HG03432 (cell line): ENCODE measurements at regions not wholly inside any gene's neighbourhood (a gene's known extent, or its start where the extent isn't known, plus 50 kb on each side); places are given as distances from the start of the nearest gene placed in this dataset.

ENCODE experiments used
- ATAC-seq: cut with Tn5 transposase; IDR thresholded peaks from one replicate; pipeline ENCODE4 v1.9.1; 2021; ENCODE audit warnings: mild to moderate bottlenecking, moderate library complexity; ENCODE audit not compliant: unreplicated experiment

DNA sequence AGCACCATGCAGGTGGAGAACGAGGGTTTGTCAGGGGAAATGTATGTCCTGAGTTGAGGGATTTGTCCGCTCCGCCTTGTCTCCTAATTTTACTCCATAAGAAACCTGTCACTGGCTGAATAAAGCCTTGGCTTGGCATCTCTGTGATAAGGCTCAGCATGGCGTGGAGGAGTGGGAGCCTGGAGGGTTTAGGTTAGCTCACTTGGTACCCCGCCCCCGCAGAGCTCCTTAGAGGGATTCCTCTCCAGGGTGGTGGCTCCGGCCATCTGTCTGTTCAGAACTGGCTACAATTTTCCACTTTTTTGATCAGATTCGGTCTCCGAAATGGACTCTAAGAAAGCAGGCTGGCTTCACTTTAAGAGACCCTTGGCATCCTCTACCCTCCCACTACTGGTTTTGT is 192.2 kb upstream of the SYNDIG1 start:
- ATAC-seq: no peak

DNA sequence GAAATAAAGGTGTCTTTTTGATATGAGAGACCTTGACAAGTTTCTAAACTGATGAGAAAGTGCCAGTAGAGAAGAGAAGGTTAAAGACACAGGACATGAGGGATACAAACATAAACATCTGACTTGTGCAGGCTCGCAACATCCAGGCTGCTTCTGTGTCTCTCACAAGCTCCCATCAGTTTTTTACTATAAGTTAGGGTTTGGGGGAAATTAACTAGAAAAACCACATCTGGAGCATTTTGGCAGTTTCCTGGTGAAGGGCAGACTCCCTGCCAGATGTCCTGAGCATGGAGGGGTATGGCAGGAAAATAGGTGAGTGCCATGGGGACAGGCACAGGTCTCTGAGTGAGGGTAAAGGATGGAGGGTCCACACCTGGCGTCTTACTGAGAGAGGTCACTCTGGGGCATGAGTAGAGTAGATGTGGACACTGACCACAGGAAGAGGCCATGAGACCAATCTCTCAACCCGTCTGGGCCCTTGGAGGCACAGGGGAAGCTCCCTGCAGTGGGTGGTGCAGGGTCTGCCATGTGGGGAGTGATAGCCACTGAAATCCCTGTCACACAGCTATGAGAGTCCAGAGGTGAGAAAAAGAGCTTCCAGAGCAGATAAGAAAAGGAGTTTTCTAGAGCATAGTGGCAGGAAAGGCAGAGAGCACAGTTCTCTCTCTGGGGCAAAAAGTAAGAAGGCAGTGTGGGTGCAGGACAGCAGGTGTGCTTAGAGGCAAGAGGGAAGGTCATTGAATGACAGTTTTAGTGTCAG is 193.3 kb upstream of the SYNDIG1 start:
- no peak for ATAC-seq

DNA sequence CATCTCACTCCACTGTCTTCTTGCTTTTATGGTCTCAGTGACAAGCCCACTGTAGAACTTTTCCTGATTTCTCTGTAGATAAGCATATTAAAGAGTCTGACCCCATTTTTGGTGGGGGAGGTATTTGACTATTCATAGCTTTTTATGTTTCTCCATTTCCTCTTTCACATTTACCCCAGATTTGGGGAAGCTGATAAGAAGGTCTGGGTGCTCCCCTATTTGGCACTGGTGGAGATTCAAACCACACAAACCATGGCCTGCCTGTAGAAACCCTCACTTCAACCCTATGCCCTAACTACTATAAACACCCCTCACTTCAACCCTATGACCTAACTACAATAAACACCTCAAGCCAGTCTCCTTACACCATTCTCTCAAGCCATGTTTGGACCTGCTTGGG is 196.2 kb upstream of the SYNDIG1 start:
- ATAC-seq: no peak

DNA sequence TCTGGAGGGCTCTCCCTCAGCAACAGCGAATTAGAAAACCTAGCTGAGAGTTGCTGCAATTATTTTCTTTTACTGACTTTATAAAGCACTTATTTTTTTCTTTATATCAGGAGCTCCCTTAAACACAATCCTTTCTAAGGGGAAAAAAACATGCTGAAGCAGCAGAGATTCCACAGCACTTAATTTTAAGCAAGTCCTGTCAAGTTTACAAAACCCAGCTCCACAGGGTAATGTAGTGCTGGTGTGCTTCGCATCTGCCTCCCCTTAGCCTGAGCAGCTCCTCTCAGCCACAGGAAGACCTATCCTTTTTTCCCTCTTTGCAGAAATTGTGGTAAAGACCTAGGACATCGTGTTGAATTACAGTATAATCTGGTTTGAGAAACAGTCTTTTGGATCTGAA is 208.1 kb upstream of the SYNDIG1 start:
- ATAC-seq: no peak

DNA sequence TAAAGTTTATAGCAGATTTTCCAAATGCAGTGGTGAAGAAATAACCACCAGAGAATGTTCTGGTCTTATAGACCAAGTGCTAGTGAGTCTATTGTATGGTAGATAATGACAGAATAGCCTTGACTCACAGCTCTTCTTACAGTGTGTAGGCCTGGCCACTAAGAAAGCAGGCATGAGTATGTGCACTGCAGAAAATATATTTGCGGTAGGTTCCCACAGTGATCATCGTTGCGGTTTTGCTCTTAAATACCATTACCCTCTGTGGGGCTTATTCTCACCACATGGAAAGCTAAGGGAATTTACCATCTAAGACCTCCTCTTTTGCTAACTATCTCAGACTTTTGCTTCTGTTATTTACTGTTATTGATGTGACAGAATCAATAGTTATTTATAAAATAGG is 212.3 kb upstream of the SYNDIG1 start:
- no peak for ATAC-seq

DNA sequence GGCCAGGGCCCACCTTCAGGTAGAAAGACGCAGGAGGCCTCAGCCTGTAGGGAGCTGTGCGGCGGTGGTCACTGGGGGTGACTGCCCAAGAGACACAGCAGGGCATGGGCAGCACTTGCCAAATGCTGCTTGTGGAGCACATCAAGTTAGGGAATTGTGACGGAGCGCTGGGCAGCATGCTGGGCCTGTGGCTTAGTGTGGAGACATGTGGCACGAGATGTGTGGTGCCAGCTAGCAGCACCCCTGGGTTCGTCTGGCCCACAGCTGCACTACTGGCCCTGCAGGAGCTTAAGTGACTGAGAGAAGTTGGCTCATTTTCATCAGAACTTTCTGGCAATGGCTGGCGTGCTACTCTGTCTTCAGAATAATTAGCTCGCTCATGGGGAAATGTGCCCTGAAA is 213.1 kb upstream of the SYNDIG1 start:
- no peak for ATAC-seq

DNA sequence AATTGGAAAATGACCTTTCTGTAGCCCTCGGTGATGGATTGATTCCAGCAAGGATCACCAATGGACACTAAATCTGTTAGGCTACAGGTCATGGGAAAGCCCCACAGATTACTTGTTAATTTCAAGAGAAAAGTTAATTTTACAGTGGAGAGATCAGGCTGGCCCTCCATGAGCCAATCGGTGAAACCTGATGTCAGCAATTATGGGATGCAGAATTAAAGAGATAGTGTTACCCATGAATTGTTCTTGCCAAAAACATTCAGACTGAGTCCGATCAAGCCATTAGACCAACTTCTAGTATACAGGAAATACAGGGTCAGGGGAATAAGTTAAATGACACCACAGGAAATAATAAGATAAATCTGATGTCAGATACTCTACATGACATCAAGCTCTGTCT is 214.9 kb upstream of the SYNDIG1 start:
- ATAC-seq: no peak

DNA sequence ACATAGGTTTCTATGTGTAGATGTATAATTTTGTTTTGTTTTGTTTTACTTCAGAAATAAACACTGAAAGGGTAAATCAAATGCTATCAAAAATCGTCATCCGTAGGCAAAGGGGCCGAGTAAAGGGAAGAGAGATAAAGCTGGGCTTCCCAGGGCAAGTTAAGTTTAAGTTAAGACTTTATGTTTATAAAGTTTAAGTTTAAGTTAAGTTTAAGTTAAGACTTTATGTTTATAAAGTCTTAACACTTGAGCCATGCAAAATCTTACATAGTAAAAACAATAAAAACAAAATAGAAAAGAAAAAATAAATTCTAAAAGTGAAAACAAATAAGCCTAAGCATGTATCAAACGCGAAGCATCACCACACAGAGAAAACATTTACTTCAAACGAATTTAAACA is 216.1 kb upstream of the SYNDIG1 start:
- no peak for ATAC-seq

DNA sequence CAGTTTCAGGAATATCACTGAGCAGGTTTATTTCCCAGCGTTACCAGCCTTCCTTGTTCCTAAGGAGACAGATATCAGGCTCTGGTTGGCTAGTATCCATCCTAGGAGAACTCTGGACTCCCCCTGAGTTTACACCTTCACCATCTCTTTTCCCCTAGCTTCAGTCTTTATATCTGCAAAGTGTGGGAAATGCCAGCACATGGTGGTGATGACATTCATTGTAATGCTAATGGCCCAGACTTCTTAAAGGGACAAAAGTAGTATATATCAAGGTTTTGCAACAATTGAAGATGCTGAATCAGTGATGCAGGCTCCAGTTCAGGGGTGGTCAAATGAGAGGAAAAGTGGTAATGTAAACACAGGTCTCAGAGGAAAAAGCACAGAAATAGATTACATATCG is 224.3 kb upstream of the SYNDIG1 start:
- ATAC-seq: no peak

DNA sequence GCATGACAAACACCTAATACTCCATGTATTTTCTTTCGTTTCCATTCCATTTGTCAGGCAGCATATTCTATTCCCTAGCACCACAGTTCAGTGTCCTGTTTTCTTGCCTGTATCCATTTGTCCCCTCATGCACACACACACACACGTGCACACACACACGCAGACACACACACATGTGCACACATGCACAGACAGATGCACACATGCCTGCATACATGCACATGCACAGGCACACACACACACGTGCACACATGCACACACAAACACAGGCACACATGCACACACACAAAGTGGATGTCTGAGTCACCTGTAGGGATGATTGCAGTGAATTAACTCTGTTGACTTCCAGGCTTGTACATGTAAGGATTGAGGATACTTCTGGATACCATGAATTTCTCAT is 226.7 kb upstream of the SYNDIG1 start:
- ATAC-seq: no peak

DNA sequence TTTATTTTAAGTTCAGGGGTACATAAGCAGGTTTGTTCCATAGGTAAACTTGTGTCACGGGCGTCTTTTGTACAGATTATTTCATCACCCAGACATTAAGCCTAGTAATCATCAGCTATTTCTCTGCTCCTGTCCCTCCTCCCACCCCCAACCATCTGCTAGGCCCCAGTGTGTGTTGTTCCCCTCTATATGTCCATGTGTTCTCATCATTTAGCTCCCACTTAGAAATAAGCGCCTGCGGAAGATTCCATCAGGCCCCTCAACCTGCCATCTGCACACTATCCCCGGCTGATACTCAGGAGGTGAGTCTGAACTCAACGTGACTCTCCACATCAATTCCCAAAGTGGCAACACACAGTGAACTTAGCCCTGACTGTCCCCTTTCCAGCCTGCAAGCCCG is 228.0 kb upstream of the SYNDIG1 start:
- no peak for ATAC-seq

DNA sequence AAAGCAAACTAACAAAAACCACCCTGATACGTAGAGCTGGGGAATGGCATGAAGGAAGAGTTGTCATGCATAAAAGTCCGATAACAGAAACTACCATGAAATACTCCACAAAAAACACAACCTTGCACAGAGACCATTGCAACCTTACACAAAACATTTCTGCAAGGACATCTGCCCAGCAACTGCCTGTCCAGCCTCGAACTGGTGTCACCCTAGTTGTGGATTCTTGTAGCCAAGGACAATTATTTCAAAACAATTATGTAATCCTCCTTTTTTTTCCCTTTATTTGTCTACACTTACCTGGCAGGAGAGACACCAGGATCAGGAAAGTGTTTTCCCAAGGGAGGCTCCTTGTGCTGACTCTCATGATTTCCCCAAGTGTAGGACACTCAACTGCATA is 232.5 kb upstream of the SYNDIG1 start:
- ATAC-seq: no peak

DNA sequence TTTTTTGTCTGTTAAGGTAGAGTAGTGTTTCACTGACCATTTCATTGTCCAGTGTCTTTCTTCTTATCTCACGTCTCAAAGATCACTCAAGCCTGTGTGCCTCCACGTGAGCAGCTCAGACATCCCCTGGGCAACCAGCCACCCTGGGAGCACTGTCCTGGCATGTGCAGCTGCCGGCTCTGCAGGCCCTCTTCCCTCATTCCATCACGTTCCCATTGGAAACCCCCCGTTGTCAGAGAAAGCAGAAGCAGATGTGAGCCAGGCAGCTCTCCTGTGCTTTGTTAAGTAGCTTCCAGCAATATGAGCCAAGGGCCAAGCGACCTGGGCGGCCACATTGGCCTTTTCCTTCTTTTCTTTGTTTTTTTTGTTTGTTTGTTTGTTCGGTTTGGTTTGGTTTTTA is 233.2 kb upstream of the SYNDIG1 start:
- ATAC-seq: no peak

DNA sequence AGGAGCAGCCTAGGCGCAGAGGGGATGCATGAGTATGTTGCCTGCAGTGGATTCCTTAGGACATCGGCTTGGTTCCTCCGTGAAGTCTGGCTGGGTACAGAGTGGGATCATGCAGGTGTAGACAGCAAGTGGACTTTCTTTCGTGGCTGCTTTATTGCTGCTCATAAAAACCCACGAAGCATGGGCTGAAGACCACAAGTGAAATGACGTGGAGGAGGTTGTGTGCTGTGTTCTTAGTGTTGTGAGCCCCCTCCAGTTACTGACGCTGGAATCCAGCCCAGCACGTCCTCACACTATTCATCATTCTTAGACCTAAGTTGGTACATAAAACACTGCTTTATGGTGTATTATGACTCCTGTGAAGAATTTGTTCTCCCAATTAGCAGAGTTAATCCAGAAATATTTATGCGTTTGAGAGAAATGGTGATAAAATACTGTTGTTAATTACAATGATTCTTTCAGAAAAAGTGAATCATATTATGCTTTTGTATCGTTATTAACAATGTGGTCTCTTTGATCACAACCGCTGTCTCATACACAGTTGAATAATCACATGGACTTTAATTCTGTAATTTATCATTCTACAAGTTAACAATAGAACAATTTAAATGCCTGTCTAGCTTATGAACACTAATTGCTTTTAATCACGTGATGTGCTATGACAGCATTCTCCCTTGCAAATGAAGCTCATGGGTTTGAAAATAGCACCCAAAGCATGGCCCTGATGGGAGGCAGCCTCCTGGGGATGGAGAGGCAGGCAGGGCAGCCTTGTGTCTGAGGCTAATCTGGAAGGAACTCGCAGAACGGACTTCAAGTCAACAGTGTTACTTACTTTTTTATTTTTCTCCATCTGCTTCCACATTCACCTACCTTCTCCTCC is 233.9 kb upstream of the SYNDIG1 start:
- ATAC-seq: no peak

DNA sequence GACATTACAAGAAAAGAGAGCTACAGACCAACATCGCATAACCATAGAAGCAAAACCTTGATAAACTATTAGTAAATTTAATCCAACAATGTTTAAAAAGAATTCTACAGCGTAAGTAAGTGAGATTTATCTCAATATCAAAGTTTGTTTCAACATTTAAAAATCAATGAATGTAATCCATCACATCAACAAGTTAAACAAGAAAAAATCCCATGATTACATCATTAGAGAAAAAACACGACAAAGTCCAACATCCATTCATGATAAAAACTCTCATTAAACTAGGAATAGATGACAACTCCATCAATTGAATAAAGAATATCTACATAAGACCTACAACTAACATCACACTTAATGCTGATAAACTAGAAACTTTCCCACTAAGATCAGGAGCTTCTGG is 239.0 kb upstream of the GGTLC1 start:
- no peak for ATAC-seq

DNA sequence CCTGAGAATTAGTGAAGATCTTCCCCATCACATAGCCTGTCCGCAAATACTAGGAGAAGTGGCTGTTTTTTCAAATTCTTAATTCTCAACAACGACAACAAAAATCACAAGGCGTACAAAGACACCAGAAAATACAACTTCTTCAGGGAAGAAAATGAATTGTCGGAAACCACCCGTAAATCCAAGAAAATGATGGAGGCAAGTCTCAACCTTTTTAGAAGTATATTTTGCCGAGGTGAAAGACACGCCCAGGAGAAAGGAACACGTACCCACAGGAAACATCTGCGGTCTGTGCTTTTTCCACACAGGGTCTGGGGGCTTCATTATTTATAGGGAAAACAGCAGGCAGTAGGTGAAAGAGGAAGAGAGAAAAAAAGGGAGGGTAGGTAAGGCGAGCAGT is 223.9 kb upstream of the GGTLC1 start:
- no peak for ATAC-seq

DNA sequence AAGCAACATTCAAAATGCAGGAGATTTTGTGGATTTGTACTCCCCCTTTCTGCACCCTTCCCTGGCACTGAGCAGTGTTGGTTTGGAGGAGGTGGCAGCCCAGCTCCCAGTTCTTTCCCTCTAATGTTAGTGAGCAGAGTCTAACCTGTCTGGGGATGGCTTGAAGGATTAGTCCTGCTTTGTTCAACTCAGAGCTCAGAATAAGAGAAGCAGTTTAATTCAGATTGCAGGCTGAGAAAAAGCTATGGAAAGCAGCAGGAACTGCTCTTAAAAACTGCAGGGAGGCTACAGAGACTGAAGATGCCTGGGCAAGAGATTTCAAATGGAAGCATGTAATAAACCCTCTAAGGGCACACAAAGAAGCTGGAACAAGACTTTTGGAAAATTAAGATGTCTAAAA is 223.4 kb upstream of the GGTLC1 start:
- ATAC-seq: no peak

DNA sequence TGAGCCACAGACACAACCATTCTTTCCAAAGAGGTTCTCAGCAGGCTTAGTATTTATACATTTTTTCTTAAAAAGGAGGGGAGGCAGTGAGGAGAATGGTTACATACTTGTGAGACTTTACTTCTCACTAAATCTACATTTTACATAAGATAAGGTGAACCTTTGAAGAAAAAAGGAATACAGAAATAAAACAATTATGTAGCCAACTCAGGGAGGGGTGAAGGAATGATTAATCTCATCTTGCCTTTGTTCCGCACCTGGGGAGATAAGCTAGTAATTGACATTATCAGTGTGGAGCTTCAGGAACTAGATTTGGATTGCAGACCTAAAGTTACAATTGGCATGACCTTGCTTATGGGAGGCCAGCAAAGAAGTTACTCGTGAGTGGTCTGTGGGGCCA is 221.8 kb upstream of the GGTLC1 start:
- no peak for ATAC-seq

DNA sequence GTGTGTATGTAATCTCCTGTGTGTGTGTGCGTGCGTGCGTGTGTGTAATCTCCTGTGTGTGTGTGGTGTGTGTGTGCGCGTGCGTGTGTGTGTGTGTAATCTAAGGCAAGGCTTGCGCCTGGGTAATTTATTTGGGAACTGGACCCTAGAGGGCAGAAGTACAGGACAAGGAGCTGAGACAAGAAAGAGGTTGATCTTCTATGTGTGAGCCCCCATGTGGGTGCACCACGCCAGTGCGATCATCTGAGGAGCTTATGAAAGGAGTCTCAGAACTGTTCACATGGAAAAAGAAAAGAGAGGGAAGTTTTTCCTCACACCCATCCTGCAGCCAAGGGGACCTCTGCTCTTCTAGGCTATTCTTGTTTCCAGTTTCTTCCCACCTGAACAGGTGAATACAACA is 220.1 kb upstream of the GGTLC1 start:
- no peak for ATAC-seq

DNA sequence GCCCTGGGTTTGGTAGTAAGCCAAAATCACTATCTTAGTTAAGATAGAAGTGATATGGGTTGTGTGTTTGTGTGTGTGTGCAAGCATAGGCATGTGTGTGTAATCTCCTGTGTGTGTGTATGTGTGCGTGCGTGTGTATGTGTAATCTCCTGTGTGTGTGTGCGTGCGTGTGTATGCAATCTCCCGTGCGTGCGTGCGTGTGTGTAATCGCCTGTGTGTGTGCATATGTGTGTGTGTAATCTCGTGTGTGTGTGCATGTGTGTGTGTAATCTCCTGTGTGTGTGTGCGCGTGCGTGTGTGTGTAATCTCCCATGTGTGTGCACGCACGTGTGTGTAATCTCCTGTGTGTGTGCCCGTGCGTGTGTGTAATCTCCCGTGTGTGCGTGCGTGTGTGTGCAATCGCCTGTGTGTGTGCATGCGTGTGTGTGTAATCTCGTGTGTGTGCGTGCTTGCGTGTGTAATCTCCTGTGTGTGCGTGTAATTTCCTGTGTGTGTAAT is 219.3 kb upstream of the GGTLC1 start:
- ATAC-seq: no peak

DNA sequence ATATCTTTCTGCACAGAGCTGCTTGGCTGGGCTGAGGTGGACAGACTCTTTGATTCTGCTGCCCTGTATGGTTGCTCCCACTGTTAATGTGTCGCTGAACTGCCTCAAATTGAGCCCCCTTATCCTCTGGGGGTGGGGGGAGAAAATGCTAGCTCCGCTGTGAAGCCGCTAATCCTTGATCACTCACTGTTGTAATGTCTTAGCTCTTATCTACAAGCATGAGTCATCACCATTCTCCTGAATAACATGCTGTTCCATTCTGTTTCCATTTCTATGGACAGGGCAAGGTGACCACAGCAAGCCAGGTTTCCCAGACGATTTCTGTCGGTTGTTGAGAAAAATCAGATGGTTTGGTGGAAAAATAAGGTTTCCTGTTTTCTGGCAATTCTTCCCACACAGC is 218.4 kb upstream of the GGTLC1 start:
- no peak for ATAC-seq

DNA sequence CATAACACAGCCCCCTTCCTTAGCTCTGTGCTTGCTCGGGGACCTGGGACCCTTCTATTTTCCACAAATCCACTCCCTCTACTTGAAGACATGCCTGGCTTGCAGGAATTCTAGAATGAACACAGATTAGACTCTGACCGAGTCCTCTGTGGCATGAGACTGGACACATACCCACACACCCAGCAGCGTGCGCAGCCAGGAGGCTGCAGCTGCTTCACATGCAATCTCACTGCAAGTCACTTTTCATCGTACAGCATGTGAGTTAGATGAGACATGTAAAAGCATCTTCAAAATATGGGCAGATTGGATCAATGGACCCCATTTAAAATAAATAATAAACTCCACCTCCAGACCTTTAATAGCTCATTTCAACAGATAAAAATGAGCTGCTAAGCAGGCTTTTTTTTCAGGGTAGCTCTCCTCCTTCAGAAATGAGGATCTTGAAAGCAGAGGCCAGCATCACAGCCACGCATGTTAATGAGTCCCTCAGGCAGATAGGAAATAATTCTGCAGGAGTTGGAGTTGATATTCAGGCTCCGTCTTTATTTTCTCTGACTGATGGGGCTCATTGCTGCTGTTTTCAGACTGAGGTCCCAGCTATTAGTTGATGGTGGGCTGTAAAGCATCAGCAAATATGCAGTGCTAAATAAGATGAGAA is 215.1 kb upstream of the GGTLC1 start:
- ATAC-seq: no peak
